Immature natural killer cell (primary cell): ENCODE measurements at regions not wholly inside any gene's neighbourhood (a gene's known extent, or its start where the extent isn't known, plus 50 kb on each side); places are given as distances from the start of the nearest gene placed in this dataset.

Source experiments
- DNase-seq, 3 donors: peaks; one replicate each; pipeline ENCODE4 v3.0.0; 2022; ENCODE audit warnings: mixed read lengths in 1 of 3
- H3K27ac Mint-ChIP-seq, 6 donors: one replicate each; pipeline ENCODE4 v1.8.0; 2020; ENCODE audit warnings: mixed read lengths in 6 of 6, mild to moderate bottlenecking in 5 of 6, inconsistent platforms in 4 of 6, moderate library complexity in 3 of 6
- H3K27me3 Mint-ChIP-seq, 3 donors: one replicate each; pipeline ENCODE4 v1.8.0; 2020 to 2021; ENCODE audit warnings: low read depth in 3 of 3, mild to moderate bottlenecking in 3 of 3, mixed read lengths in 3 of 3, moderate library complexity in 3 of 3, inconsistent platforms in 1 of 3
- H3K36me3 Mint-ChIP-seq, 3 donors: one replicate each; pipeline ENCODE4 v1.8.0; 2020; ENCODE audit warnings: mixed read lengths in 3 of 3, inconsistent platforms in 2 of 3, mild to moderate bottlenecking in 2 of 3
- H3K4me1 Mint-ChIP-seq, 2 donors: one replicate each; pipeline ENCODE4 v1.8.0; 2020; ENCODE audit warnings: inconsistent platforms in 2 of 2, mild to moderate bottlenecking in 2 of 2, mixed read lengths in 2 of 2, moderate library complexity in 1 of 2
- H3K4me3 Mint-ChIP-seq, 5 donors: one replicate each; pipeline ENCODE4 v1.8.0; 2020; ENCODE audit warnings: mild to moderate bottlenecking in 5 of 5, mixed read lengths in 5 of 5, inconsistent platforms in 3 of 5, moderate library complexity in 3 of 5
- H3K9me3 Mint-ChIP-seq, 6 donors: one replicate each; pipeline ENCODE4 v1.8.0; 2020; ENCODE audit warnings: mild to moderate bottlenecking in 6 of 6, mixed read lengths in 6 of 6, inconsistent platforms in 4 of 6, moderate library complexity in 3 of 6

- Mint-ChIP-seq H3K27ac (no peak overlapping the region), H3K27me3 (peaks cover 0 to 3% (median 0%) of the 10 kb centered on the region in 3 donors)
Observed at GRCh38 chr10:28975891-28976531, 298.7 kb downstream of the BAMBI start.

DNA sequence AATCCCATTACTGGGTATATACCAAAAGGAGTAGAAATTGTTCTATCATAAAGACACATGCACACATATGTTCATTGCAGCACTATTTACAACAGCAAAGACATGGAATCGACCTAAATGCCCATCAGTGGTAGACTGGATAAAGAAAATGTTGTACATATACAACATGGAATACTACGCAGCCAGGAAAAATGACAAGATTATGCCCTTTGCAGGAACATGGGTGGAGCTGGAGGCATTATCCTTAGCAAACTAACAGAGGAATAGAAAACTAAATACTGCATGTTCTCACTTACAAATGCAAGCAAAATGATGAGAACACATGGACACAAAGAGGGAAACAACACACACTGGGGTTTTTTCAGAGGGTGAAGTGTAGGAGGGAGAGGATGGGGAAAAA lies 300.2 kb downstream of the BAMBI start:
- Mint-ChIP-seq H3K4me1 (no peaks in the 10 kb centered on the region), H3K27ac (no peak overlapping the region), H3K9me3 (peaks cover 0 to 6% (median 3%) of the 10 kb centered on the region in 6 donors), H3K4me3 (no peak overlapping the region), H3K27me3 (peaks cover 0 to 3% (median 0%) of the 10 kb centered on the region in 3 donors), H3K36me3 (no peaks in the 10 kb centered on the region)
- DNase-seq: no peak

More at GRCh38 chr10:28975891-28976531, 298.7 kb downstream of the BAMBI start:
- DNase-seq: no peak
- H3K4me1 Mint-ChIP-seq: no peaks in the 10 kb centered on the region
- peaks cover 0 to 6% (median 3%) of the 10 kb centered on the region in 6 donors for H3K9me3 Mint-ChIP-seq
- no peaks in the 10 kb centered on the region for H3K36me3 Mint-ChIP-seq
- no peak overlapping the region for H3K4me3 Mint-ChIP-seq

GRCh38 chr10:28980264-28980663 lies 302.9 kb downstream of the BAMBI start:
- no peaks in the 10 kb centered on the region for H3K36me3 Mint-ChIP-seq
- no peak for DNase-seq
- no peak overlapping the region for H3K27ac Mint-ChIP-seq
- peaks cover 4 to 7% of the 10 kb centered on the region in 2 donors for H3K4me1 Mint-ChIP-seq
- peaks cover 0 to 6% (median 2%) of the 10 kb centered on the region in 6 donors for H3K9me3 Mint-ChIP-seq
- H3K4me3 Mint-ChIP-seq: no peak overlapping the region
- H3K27me3 Mint-ChIP-seq: peaks cover 2 to 3% (median 2%) of the 10 kb centered on the region in 3 donors

GRCh38 chr10:28981007-28981406 lies 303.7 kb downstream of the BAMBI start:
- no peak for DNase-seq
- Mint-ChIP-seq H3K4me3 (no peak overlapping the region), H3K4me1 (peaks cover 4 to 7% of the 10 kb centered on the region in 2 donors), H3K36me3 (no peaks in the 10 kb centered on the region), H3K27ac (no peak overlapping the region), H3K27me3 (peaks cover 2 to 3% (median 2%) of the 10 kb centered on the region in 3 donors), H3K9me3 (peaks cover 0 to 6% (median under 1%) of the 10 kb centered on the region in 6 donors)

DNA sequence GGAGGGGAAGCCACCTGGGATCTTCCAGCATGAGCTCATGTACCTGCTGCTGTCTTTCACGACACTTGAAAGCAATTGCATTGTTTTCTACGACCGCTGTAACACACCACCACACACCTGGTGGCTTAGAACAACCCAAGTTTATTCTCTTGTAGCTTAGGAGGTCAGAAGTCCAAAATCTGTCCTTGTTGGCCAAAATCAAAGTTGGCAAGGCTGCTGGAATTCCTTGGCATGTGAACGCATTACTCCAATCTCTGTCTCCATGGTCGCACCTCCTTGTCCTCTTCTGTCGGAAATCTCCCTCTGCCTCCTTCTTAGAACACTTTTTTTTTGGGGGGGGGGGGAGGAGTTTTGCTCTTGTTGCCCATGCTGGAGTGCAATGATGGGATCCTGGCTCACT lies 305.7 kb downstream of the BAMBI start:
- H3K4me3 Mint-ChIP-seq: no peak overlapping the region
- no peak overlapping the region for H3K27ac Mint-ChIP-seq
- peaks cover 0 to 5% (median 2%) of the 10 kb centered on the region in 3 donors for H3K27me3 Mint-ChIP-seq
- peaks cover 0 to 4% (median 0%) of the 10 kb centered on the region in 6 donors for H3K9me3 Mint-ChIP-seq
- H3K4me1 Mint-ChIP-seq: peaks cover 4 to 7% of the 10 kb centered on the region in 2 donors
- DNase-seq: no peak
- H3K36me3 Mint-ChIP-seq: no peaks in the 10 kb centered on the region

DNA sequence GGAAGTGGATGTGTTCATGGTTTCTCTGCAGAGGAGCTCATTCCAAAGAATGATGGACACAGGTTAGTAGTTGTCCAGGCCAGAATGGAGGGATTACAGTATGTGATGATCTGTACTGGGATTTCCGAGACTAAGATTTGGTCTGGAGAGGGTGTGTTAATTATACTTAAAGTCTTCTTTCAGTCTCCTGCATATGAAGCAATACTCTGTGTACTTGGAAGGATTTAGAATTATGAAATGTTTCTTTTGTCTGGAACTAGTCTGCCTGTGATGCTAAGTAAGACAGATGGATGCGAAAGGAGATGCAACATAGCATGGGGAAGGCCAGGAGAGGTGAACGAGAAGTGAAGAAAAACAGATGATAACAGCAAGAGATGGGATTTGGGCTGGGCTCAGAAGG lies 305.1 kb upstream of the LYZL1 start:
- no peaks in the 10 kb centered on the region for H3K36me3 Mint-ChIP-seq
- no peak for DNase-seq
- peaks cover 0 to 1% (median 0%) of the 10 kb centered on the region in 6 donors for H3K9me3 Mint-ChIP-seq
- no peak overlapping the region for H3K4me3 Mint-ChIP-seq
- peaks cover 0 to 6% (median 2%) of the 10 kb centered on the region in 3 donors for H3K27me3 Mint-ChIP-seq
- H3K27ac Mint-ChIP-seq: no peak overlapping the region
- H3K4me1 Mint-ChIP-seq: peaks cover 4 to 7% of the 10 kb centered on the region in 2 donors

DNA sequence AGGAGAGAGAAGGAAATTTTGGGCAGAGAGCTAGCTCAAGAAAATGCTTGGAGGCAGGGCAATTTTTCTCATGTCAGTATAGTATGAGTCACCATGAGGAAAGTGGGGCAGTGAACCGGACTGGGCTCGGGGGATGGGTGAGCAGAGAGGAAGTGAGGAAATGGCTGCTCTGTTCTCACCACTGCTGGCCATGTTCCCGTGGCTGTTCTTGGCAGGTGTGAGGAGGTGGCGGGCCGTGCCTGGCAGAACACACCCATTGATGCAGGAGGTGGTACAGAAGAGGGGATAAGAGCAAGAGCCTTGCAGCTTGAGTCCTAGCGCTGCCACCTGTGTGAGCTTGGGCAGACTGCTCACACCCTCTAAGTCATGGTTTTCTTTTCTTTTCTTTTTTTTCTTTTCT lies 304.4 kb upstream of the LYZL1 start:
- Mint-ChIP-seq H3K9me3 (peaks cover 0 to 1% (median 0%) of the 10 kb centered on the region in 6 donors), H3K27ac (no peak overlapping the region), H3K4me1 (peaks cover 4 to 7% of the 10 kb centered on the region in 2 donors), H3K36me3 (no peaks in the 10 kb centered on the region), H3K4me3 (peak overlapping the region in 1 of 5 donors; percentile 2), H3K27me3 (peaks cover 0 to 6% (median 2%) of the 10 kb centered on the region in 3 donors)
- DNase-seq: no peak

GRCh38 chr10:28985137-28985885 lies 303.6 kb upstream of the LYZL1 start:
- H3K4me1 Mint-ChIP-seq: peaks cover 4 to 7% of the 10 kb centered on the region in 2 donors
- no peak for DNase-seq
- no peaks in the 10 kb centered on the region for H3K36me3 Mint-ChIP-seq
- H3K27me3 Mint-ChIP-seq: peaks cover 0 to 8% (median 2%) of the 10 kb centered on the region in 3 donors
- H3K27ac Mint-ChIP-seq: no peak overlapping the region
- no peak overlapping the region for H3K4me3 Mint-ChIP-seq
- H3K9me3 Mint-ChIP-seq: peaks cover 0 to 1% (median 0%) of the 10 kb centered on the region in 6 donors

- H3K4me1 Mint-ChIP-seq: peaks cover 4 to 7% of the 10 kb centered on the region in 2 donors
- peaks cover 2 to 8% (median 2%) of the 10 kb centered on the region in 3 donors for H3K27me3 Mint-ChIP-seq
- no peak overlapping the region for H3K4me3 Mint-ChIP-seq
- H3K9me3 Mint-ChIP-seq: peaks cover 0 to 2% (median 0%) of the 10 kb centered on the region in 6 donors
- no peak overlapping the region for H3K27ac Mint-ChIP-seq
- no peaks in the 10 kb centered on the region for H3K36me3 Mint-ChIP-seq
- DNase-seq: no peak
Observed at GRCh38 chr10:28986117-28986792, 302.6 kb upstream of the LYZL1 start.

- no peak for DNase-seq
- no peaks in the 10 kb centered on the region for H3K36me3 Mint-ChIP-seq
- H3K9me3 Mint-ChIP-seq: peaks cover 0 to 2% (median 0%) of the 10 kb centered on the region in 6 donors
- peaks cover 2 to 8% (median 2%) of the 10 kb centered on the region in 3 donors for H3K27me3 Mint-ChIP-seq
- H3K27ac Mint-ChIP-seq: no peak overlapping the region
- H3K4me1 Mint-ChIP-seq: peaks cover 4 to 7% of the 10 kb centered on the region in 2 donors
- no peak overlapping the region for H3K4me3 Mint-ChIP-seq
Observed at GRCh38 chr10:28986856-28987255, 302.0 kb upstream of the LYZL1 start.

DNA sequence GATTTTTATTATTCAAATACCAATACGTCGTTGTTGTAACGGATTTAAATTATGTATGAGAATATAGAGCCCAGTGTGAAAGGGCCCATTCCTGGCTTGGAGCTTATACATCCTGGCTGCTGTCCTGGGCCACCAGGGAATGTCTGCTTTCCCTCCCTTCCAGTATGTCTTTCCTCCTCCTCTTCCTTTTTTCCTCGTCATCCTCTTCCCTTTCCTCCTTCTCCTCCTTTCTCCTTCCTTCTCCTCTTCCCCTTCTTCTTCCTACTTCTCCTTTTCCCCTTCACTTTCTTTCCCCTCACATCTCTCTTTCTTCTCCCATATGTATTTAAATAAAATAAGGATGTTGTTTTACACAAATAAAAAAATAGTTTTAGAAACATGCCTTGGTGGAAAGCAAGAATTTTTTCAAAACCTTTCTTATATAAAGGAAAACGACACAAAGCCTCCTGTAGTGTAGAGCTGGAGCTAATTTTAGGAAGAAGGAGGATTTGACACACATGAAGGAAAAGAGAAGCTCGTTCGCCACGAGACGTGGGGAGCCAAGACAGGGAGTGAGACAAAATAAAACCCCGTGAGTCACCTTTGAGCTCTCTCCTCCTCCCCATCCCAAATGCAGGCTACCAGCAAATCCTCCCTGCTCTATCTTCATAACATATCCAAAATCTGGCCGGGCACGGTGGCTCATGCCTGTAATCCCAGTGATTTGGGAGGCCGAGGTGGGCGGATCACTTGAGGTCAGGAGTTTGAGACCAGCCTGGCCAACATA lies 301.1 kb upstream of the LYZL1 start:
- Mint-ChIP-seq H3K9me3 (peaks cover 0 to 2% (median 0%) of the 10 kb centered on the region in 6 donors), H3K27ac (no peak overlapping the region), H3K4me1 (peaks cover 4 to 7% of the 10 kb centered on the region in 2 donors), H3K4me3 (no peak overlapping the region), H3K36me3 (no peaks in the 10 kb centered on the region), H3K27me3 (peaks cover 2 to 8% (median 2%) of the 10 kb centered on the region in 3 donors)
- no peak for DNase-seq

DNA sequence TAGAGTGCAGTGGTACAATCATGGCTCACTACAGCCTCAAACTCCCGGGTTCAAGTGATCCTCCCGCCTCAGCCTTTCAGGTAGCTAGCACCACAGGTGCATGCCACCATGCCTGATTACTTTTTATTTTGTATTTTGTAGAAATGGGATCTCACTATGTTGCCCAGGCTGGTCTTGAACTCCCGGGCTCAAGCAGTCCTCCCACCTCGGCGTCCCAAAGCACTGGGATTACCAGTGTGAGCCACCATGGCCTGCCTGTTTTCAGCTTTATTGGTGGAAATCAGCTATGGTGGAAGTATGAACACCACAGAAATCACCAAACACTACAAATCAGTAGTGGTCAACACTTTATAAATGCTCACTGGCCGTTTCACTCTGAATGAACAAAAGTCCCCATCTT lies 299.9 kb upstream of the LYZL1 start:
- DNase-seq: no peak
- peaks cover 1 to 8% (median 2%) of the 10 kb centered on the region in 3 donors for H3K27me3 Mint-ChIP-seq
- H3K4me3 Mint-ChIP-seq: no peak overlapping the region
- peaks cover 0 to 2% (median 0%) of the 10 kb centered on the region in 6 donors for H3K9me3 Mint-ChIP-seq
- H3K36me3 Mint-ChIP-seq: no peaks in the 10 kb centered on the region
- no peak overlapping the region for H3K27ac Mint-ChIP-seq
- peaks cover 4 to 6% of the 10 kb centered on the region in 2 donors for H3K4me1 Mint-ChIP-seq
